Thyroid gland (tissue), 4 donors: ENCODE measurements at regions not wholly inside any gene's neighbourhood (a gene's known extent, or its start where the extent isn't known, plus 50 kb on each side); places are given as distances from the start of the nearest gene placed in this dataset.

Experiments used
- POLR2A ChIP-seq, 2 donors: fragments of 450-650 bp; IDR thresholded peaks; one replicate each; pipeline ENCODE4 v1.6.1; 2017; ENCODE audit warnings: antibody characterized with exemption in 2 of 2, mild to moderate bottlenecking in 2 of 2, moderate library complexity in 1 of 2
- TF ChIP-seq, protein P1 (sequence below), 6 experiments: fragments of 200-600 bp in 3 of 6; fragments of 450-650 bp in 3 of 6; sonication (generic) in 3 of 6; IDR thresholded peaks; one replicate each; pipeline ENCODE4 v1.5.1; 2016 to 2019; ENCODE audit warnings: antibody characterized with exemption in 6 of 6, mild to moderate bottlenecking in 2 of 6, inconsistent platforms in 1 of 6, moderate library complexity in 1 of 6

DNA sequence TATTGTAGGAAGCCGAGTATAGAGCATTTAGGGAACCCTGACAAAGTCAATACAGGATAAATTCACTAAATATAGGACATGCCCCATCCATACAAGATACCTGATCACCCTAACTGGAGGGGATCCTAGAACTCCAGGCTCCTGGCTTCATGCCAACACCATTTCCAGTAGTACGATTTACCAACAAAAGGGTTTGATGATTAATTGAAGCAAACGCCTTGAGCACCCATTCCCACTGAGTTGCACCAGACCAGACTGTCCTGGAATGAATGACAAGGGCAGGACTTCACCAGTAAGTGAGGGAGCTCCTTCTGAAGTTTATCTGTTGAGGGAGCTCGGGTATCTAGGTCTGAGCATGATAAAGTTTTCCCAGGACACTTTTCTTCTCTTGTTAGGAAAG lies 327.2 kb upstream of the MSX2 start:
- TF ChIP-seq, protein P1, sequence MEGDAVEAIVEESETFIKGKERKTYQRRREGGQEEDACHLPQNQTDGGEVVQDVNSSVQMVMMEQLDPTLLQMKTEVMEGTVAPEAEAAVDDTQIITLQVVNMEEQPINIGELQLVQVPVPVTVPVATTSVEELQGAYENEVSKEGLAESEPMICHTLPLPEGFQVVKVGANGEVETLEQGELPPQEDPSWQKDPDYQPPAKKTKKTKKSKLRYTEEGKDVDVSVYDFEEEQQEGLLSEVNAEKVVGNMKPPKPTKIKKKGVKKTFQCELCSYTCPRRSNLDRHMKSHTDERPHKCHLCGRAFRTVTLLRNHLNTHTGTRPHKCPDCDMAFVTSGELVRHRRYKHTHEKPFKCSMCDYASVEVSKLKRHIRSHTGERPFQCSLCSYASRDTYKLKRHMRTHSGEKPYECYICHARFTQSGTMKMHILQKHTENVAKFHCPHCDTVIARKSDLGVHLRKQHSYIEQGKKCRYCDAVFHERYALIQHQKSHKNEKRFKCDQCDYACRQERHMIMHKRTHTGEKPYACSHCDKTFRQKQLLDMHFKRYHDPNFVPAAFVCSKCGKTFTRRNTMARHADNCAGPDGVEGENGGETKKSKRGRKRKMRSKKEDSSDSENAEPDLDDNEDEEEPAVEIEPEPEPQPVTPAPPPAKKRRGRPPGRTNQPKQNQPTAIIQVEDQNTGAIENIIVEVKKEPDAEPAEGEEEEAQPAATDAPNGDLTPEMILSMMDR (IDR thresholded peaks at IDR 0.05) = no peak
- TF ChIP-seq POLR2A (IDR thresholded peaks at IDR 0.05) = no peak
